Activated CD4-positive, alpha-beta T cell treated with anti-CD3 and anti-CD28 coated beads, Interleukin-2, Interleukin-6, amounts not matched to agents 100 ng/mL and 50 ng/mL, durations not matched to agents 16 hours and 8 hours (primary cell): ENCODE measurements at regions not wholly inside any gene's neighbourhood (a gene's known extent, or its start where the extent isn't known, plus 50 kb on each side); places are given as distances from the start of the nearest gene placed in this dataset.

ENCODE experiments used
- DNase-seq: peaks from one replicate; pipeline ENCODE4 v3.0.0-alpha.2; 2020

DNA sequence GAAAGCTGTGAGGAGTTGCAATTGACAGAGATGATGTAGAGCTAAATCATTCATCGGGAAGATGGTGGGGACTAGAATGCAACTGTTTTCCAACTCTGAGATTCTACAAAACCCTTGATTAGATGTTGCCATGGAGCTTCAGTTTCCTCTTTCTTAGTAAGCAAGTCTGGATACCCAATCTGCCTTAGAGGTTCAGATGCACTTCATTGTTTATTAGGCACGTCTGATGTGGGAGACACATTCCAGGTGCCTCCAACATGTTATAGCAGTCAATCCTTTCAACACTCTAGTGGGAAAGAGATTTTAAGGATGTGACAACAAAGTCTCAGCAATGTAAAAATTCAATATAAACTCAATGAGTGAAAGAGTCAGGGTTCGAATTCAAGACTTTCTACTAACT lies 291.3 kb upstream of the PHYHIPL start:
- DNase-seq, result no peak

DNA sequence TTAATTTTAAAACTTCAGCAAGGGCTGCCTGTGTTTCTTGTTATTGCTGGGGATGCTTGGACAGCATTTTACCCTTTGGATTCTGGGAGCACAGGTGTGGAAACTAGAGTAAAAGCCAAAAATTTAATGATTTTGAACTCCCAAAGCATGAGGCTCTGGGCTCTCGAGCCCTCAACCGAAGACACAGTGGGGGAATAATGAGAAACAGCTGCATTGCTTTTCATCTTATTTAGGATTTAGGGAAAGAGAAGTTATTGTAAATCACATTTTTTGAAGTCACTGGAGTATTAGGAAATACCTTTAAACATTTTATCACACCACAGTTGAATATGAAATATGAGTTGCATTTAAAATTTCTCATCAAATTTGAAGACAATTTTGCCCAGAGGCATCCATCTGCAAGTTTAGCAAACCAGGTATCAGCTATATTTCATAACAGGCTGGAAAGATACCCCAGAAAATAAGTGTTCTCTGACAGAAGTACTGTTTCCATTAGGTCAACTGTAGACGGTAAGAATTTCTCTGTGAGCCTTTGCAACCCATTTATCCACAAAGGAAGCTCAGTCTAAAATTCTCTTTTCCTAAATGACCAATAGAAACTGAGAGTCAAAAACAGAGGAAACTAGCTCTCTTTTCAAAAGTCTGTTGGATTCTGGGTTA lies 290.6 kb upstream of the PHYHIPL start:
- DNase-seq, result no peak

DNA sequence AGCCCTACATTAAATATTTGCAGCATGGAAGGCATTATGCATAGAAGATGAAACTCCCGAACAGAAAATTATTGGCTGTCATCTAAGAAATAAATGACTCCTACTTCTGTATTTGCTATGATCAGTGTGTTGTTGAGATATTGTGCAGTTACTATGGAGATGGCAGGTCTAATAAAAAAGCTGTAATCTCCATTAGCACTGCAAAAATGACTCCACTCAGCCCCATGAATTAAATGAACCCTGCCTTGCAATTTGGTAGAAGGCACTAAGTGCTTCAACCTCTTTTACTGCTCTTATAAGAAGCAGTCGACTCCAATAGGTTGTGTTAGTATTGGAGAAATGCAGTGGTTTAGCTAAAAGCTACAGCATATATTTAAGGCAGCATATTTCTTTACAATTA lies 290.0 kb upstream of the PHYHIPL start:
- DNase-seq, result no peak

DNA sequence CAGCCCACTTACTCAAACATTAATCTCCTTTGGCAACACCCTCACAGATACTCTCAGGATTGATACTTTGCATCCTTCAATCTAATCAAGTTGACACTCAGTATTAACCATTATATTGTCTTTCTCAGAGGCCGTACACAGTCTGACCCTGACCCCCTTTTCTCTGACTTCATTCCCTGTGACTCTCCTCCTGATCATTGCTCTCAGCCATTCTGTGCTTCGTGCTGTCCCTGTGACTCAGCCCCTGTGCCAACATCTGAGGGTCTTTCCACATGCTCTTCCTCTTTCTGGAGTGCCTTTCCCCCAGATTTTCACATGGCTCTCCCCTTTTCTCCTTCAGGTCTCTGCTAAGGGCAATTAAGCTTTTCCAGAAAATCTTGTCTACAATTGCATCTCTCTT lies 289.0 kb upstream of the PHYHIPL start:
- no peak for DNase-seq

DNA sequence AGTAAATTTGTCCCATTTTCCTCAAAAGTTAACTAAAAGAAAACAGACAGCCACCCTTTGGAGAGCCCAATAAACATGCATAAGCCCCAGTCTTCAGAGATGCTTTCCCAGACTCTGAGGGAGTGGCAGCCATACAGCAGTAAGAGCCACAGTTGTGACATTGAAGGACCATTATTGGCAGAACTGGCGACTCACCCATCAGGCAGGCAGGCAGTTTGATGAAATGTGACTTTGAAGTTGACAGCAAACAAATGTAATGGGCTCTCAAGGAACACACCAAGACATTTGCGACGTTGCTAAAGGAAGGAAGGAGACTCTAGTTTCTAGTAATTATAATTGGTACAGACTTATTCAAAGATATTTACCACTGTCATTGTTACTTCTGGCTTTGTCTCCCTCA lies 287.5 kb upstream of the PHYHIPL start:
- no peak for DNase-seq

DNA sequence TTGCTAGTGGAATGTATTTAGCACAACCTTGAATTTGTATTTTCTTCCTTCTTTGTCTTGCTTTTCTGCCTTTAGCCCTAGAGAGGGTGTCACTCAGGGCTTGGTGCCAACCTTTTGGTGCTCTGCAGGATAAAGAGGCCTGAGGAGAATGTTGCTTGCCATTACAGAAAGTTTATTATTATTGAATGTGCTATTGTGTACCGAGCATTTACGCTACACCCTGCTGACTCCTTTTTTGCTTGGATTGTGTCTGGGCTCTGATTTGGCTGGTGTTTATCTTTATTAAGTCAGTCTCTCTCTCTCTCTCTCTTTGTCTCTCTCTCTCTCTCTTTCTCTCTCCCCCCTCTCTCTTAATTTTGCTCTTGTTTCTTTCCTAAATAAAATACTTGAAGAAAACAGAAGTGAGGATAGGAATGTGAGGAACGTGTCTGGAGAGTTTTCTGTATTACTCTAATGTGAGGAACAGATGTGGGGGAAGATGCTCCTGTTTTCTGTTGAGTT lies 284.4 kb upstream of the PHYHIPL start:
- DNase-seq, result no peak

DNA sequence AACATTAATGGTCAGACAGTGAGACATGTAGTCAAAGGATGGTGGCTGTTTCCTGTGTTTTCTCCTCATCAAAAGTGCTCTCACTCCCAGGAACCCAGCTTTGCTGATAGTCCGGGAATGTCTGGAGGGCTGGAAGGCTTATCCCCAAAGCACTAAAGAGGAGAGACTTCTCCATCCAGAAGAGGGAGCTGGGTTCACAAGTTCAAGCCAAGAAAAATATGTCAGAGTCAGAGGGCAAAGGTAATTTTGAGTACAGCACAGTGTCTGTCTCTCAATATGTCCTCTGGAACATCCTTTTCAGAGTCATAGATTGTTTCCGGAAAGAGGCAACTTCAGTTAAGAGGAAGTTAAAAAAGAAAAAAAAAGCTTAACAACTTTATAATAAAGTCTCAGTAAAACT lies 281.5 kb upstream of the PHYHIPL start:
- DNase-seq, result no peak

DNA sequence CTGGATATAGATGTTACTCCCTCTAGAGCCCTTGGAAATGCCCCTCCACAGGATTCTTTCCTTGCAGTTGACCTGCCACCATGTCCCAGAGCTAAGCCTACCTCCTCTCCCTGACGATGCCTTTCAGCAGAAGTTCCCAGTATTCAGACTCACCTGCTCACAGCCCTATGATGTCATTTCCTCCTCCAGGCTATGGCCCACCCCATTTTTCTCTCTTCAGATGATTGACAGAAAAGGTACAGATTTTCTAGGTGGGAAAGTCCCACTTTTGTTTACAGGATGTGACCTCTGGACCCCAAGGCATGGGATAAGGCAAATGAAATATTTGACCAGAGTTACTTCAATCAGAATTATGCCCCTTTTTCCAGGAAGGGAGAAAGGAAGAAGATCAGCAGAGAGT lies 280.2 kb upstream of the PHYHIPL start:
- no peak for DNase-seq

DNA sequence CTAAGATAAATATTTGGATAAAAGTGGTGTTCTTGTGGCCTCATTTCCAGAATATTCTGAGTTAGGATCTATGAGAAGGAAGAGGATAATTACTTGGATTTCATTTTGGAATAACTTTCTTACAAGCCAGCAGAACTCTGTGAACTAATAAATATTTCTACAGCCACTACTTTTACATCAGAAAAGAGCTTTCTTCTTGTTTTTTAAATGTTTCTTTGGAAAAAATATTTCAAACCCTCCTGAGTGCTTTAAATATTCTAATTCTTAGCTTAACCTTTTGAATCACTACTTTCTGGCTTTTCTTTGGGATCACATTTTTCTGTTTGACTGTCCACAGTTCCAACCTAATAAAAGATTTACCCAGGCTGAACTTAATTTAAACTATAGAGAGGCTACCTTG lies 279.2 kb upstream of the PHYHIPL start:
- DNase-seq, result no peak

DNA sequence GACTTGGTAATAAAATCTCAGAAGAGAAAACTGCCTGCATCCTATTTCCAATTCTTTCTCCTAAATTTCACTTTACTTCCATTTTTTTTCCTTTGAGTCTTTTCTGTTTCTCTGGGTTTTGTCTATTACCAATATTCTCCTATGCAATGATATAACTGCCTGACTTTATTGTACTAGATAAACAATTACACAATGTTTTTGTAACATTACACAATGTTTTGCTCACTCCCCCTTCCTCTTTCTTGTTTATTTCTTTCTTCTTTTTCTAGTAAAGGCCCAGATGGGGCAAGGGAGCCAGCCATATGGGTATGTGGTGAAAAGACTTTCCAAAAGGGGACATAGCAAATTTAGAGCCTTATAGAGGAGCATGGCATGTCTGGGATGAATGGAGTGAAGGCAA lies 278.7 kb upstream of the PHYHIPL start:
- no peak for DNase-seq

DNA sequence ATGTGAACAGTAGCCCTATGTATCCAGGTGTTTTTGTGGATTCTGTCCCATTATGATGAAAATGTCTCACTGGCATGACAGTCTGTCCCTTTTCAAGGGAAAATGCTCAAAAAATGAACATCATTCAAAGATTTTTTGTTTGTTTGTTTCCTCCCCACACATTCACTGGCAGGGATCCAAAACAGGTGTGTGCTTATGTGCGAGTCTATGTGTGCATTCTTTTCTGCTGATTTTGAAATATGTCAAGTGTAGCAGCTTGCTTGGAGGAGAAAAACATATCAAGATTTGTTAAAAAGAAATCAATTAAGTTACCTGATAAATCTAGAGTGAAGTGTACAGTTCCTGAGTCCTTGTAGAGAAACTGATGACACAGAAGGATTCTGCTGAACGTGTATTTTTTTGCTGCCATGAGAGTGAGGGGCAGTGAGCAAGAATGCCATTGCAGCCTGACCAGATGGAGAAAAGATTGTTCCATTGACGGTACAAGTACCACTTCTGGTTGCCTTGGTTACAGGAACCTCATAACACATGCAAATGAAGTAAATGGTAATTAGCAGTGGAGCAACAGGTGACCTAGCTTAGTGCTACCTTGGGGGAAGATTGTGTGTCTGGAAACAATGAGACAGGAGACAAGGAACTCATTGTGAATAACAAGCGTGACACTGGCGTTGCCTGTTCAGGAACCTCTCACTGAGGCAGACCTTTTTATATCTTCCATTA lies 277.4 kb upstream of the PHYHIPL start:
- DNase-seq, result no peak

DNA sequence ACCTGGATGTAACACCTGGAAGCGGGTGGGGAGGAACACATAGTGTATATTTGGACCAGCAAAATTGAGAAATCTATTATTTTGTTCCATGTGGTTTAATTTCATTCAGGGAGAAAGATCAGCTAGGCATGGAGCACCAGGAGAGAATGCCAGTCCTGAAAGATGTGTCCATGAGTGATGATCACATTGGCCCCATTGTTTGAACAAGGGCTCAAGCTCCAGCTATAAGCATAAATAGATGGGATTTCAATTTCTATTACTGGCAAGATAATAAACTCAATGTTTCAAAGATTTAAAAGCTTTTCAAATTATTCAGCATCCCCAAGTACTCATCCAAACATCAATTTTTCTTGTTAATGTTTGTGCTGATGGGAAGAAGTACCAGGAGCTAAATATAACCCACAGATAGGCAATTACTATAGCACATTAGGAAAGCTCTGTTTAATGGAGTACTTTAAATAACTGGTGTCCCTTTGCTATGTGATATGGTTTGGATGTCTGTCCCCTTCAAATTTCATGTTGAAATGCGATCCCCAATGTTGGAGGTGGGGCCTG lies 275.3 kb upstream of the PHYHIPL start:
- DNase-seq, result no peak

DNA sequence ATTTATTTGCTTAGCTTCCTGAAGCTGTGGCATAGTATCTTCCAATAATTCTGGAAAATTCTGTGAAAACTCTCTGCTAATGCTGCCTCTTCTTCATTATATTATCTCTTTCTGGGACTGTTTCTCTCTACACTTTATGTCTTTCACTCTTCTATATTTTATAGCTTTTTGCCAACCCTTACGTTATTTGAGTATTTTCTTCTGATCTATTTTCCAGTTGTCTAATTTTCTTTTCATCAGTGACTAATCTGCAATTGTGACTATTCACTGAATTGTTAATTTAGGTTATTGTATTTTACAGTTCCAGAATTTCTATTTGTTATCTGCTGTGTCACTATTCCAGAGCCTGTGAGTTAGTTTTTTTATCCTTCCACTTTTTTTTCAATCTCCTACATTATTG lies 273.4 kb upstream of the PHYHIPL start:
- no peak for DNase-seq

DNA sequence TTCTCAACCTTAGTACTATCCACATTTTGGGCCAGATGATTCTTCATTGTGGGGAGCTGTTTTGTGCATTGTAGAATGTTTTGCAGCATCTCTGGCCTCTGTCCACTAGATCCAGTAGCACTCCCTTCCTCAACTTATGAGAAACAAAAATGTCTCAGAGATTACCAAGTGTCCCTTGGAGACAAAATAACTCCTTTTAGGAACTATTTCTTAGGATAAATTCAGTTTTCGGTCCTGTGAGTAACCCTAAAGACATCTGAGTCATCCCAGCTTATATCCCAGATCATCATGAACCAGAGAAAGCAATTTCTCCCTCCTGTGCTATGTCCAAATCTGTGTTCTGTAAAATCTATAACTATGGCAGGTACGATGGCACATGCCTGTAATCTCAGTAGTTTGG lies 266.6 kb upstream of the PHYHIPL start:
- DNase-seq, result no peak

DNA sequence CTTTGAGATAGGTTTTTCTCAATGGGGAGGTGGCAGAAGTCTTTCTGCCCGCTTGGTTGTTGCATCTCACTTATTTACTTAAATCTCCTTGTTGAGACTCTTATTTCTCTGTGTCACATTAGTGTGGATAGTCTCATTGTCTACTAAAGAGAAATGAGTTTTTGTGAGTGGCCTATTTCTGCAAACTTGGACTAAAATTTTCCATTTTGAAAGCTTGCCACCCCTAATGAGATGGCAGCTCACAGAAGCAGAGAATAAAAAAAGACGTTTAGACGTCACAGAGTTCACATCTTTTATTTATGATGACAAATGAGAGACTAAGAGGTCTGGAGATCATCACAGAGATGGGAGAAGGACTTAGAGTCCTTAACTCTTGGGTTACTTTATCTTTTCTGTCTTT lies 262.7 kb upstream of the PHYHIPL start:
- DNase-seq, result no peak

DNA sequence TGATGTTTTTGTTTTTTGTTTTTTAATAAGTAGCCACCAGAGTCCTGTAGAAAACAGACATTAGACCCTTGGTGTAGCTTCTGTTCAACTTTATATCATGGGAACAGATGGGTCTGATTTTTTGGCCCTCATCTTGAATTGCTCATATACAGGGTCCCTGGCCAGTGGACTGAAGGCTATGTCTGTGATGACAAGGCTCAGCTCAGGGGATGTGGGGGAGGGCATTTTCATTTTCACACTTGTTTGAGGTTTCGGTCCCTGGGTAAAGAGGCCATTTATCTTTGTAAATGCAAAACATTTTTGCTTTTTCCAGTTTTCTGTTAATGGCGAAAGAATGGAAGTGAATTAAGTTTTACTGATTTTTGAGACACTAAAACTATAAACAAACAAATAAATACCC lies 257.6 kb upstream of the PHYHIPL start:
- DNase-seq, result no peak

DNA sequence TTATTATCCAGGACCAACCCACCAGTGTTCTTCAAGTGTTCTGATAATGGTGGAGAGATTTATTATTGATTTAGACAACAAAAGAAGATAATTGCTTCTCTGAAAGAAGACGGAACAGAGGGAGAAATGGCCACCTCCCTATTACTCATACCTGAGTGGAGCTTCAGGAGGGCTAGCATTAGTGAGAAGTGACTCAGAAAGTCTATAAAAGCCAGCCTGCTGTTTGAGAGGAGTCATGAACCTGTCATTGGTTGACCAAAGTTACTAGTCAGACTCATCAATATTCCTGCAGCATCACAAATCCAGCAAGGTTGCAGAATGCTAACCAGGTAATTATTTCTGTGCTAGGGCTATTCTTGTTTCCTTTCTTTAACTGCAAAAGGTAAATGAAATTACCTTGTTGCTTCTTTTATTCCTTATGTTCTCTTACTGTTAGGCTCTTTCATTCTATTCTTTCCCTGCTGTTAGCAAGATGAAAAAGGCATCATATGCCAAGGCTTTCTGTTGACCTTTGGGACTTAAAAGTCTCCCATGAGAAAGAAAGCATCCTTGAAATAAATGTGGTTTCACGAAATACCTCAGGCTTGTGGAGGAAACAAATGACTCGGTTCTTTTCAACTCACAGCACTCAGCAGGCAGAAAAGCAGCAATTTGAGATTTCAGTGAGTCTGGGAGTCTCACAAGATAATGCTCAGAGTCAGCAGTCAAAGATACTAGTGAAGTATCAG lies 256.4 kb upstream of the PHYHIPL start:
- DNase-seq, result no peak

DNA sequence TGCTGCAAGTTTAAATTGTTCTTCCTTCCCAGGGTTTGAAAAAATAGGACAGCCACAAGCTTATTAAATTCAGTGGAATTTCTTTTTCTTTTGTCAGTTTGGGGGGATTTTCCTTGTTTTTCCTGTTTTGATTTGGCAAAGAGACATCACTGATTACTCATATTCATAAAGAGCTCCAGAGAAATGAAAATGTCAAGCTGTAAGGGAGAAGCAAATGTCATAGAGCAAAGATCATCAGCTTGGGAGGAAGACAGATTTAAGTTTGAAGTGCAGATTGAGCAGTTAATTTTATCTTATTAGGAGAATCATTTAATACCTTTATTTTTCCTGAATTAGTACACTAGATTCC lies 255.8 kb upstream of the PHYHIPL start:
- no peak for DNase-seq

DNA sequence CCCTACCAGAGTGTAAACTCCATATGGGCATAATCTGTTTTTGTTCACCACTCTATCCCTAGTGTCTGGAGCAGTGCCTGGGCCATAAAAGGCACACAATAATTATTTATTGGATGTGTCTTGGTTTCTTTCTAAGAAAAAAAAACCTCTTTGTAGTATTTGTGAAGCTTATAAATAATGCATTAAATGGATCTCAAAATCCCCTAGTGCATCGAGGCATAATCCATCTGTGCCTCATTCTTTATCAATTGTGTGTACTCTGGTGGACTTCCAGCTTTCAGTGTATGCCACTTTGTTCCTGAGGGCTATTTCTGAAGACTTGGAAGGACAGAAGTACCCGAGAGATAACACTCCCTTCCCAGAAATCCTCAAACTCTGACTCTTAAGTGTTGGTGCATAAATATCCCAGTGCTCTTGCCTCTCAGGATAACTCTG lies 255.0 kb upstream of the PHYHIPL start:
- DNase-seq, result no peak

DNA sequence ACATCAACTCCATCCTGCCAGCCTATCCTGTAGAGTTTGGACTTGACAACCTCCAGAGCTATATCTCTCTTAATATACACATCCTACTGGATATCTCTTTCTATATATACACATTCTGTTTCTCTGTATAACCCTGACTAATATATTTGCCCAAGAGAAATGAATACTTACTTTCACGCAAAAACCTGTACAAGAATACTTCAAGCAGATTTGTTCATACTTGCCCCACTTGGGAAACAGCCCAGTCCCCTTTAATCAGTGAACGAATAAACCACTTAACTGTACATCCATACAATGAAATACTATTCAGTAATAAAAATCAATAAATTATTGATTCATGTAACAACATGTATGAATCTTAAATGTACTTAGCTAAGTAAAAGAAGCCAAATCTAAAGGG lies 251.1 kb upstream of the PHYHIPL start:
- no peak for DNase-seq

DNA sequence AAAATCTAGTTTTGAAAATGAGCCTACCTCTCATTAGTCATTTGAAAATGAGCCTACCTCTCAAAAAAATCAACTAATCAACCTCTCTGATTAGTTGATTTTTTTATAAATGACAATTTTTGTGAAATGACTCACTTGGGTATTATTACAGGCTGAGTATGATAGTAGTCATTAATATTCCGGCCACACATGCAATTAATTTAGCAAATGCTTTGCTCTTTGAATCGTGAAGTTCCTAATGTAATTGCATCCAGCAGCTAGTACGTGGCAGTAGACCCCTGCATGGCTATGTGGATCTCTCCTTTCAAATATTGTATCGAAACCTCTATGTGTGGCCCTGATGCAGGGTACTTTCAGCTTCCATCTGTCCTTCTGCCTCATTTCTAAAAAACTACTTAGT lies 245.9 kb upstream of the PHYHIPL start:
- no peak for DNase-seq

DNA sequence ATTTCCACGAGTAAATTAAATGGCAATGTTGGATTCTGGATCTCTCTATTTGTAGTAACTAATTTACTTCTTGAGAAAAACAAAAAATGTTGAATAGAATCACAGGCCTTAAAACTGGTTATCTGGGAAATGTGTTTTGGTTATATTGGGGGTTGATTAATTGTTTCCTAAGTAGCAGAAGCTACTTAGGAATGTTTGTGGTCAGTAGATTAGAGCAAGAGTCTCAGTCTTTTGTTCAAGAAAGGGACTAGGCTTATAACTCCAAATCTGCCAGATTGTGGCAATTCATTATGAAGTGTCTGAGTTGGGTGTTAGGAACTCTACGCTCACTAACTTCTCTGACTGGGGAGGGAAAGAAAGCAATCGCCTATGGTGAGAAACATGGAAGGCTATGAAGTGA lies 244.3 kb upstream of the PHYHIPL start:
- no peak for DNase-seq

DNA sequence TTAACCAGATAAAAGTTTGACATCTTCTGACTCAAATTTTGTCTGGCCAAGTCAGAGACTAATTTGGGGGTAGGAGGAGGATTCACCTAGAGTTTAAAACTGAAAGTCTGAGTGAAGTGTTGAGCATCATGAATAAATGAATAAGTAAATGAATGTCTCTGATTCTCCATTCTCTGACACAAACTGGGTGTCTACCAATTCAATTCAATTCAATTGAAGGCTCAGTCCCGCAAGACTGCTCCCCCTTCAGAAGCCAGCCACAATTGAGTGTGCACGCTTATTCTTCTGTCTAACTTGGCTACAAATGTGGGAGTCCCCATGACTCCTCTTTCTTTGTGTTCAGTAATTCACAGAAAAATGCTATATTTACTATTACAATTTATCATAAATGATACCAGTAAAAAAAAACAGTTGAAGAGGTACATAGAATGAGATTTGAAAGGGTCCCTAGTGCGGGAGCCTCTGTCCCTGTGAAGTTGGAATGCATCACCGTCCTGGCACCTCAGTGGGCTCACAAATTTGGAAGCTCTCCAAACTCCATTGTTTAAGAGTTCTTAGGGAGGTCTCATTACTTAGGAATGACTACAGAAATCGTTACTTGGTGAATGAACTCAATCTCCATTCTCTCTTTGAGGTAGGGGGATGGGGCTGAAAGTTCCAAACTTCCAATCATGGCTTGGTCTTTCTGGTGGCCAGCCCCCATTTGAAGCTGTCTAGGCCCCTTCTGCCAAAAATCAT lies 243.7 kb upstream of the PHYHIPL start:
- DNase-seq, result no peak
